ENCODE measurements at regions not wholly inside any gene's neighbourhood (a gene's known extent, or its start where the extent isn't known, plus 50 kb on each side); places are given as distances from the start of the nearest gene placed in this dataset.

GRCh38 chrX:44705817-44706551 lies 137.8 kb upstream of the DUSP21 start (continued):
- no peak for TF ChIP-seq ZC3H4 (CRISPR knock-in tag; IDR thresholded peaks at IDR 0.05; ENCODE audit: borderline replicate concordance)

- no peak for FAIRE-seq
- POLR2A ChIA-PET: no interaction called here
- in situ Hi-C loops (cut with HindIII; ENCODE audit: extremely low pct_ligation_motif_present, low pct_unique_long_range_greater_than_20kb) (no loop called here), intact Hi-C loops (cut with micrococcal nuclease; ENCODE audit: unreplicated experiment) (no loop called here)
- no peak overlapping the region for H2AFZ ChIP-seq (ENCODE audit: low read length)
- H3K9me3 ChIP-seq (ENCODE audit: low read length): no peaks in the 10 kb centered on the region
- no peaks in the 10 kb centered on the region for H3K36me3 ChIP-seq (replicated peaks in 1 of 2; ENCODE audit: control insufficient read depth in 1 of 2, insufficient read depth in 2 of 2, low read length in 2 of 2)
- no peaks in the 10 kb centered on the region for H3K79me2 ChIP-seq (ENCODE audit: insufficient read depth, low read length)
- no peak overlapping the region for H3K4me2 ChIP-seq (ENCODE audit: low read depth, low read length)
- CTCF ChIA-PET (ENCODE audit: low intra/inter-chr PET ratio, low total read pairs): no interaction called here
- H3K4me1 ChIP-seq (ENCODE audit: insufficient read depth, low read length): peaks cover 17% of the 10 kb centered on the region
- TF ChIP-seq FOXP1 (IDR thresholded peaks at IDR 0.05) (no peak), FOXP1 (CRISPR knock-in tag; IDR thresholded peaks at IDR 0.05) (0 out of 2 replicates have a peak, but pooled peaks have one; percentile 15), BRCA1 (CRISPR knock-in tag; IDR thresholded peaks at IDR 0.05) (no peak)
- no peak for DNase-seq (ENCODE audit: low spot score)
- no peak overlapping the region for H3K4me3 ChIP-seq (replicated peaks in 1 of 3; ENCODE audit: insufficient read depth in 1 of 3, low read depth in 2 of 3, low read length in 3 of 3)
- 0% methylated on average over 2 of the region's 3 CpGs for WGBS (ENCODE audit: low lambda C conversion rate)
- no peaks in the 10 kb centered on the region for H3K27me3 ChIP-seq (ENCODE audit: control insufficient read depth in 1 of 2, insufficient read depth in 2 of 2, low read length in 2 of 2)
- H3K9ac ChIP-seq (ENCODE audit: insufficient read depth, low read depth, low read length): no peak overlapping the region
- no peaks in the 10 kb centered on the region for H4K20me1 ChIP-seq (ENCODE audit: insufficient read depth, low read length)
- no peak for ATAC-seq
- no peak overlapping the region for H3K27ac ChIP-seq (ENCODE audit: extremely low read length, insufficient read depth, low read length)
- no TSS peak for BruUV-seq (replicated peaks)
Measured at GRCh38 chrX:44698357-44698756, 145.5 kb upstream of the DUSP21 start.

- Histone ChIP-seq H3K36me3 (replicated peaks in 1 of 2; ENCODE audit: control insufficient read depth in 1 of 2, insufficient read depth in 2 of 2, low read length in 2 of 2) (no peaks in the 10 kb centered on the region), H3K4me3 (replicated peaks in 1 of 3; ENCODE audit: insufficient read depth in 1 of 3, low read depth in 2 of 3, low read length in 3 of 3) (no peak overlapping the region), H3K27ac (ENCODE audit: extremely low read length, insufficient read depth, low read length) (no peak overlapping the region), H3K4me1 (ENCODE audit: insufficient read depth, low read length) (peaks cover 15% of the 10 kb centered on the region), H3K9me3 (ENCODE audit: low read length) (no peaks in the 10 kb centered on the region), H2AFZ (ENCODE audit: low read length) (no peak overlapping the region), H3K4me2 (ENCODE audit: low read depth, low read length) (no peak overlapping the region), H4K20me1 (ENCODE audit: insufficient read depth, low read length) (no peaks in the 10 kb centered on the region), H3K27me3 (ENCODE audit: control insufficient read depth in 1 of 2, insufficient read depth in 2 of 2, low read length in 2 of 2) (no peaks in the 10 kb centered on the region), H3K79me2 (ENCODE audit: insufficient read depth, low read length) (no peaks in the 10 kb centered on the region), H3K9ac (ENCODE audit: insufficient read depth, low read depth, low read length) (no peak overlapping the region)
- ChIA-PET CTCF (ENCODE audit: low intra/inter-chr PET ratio, low total read pairs) (no interaction called here), POLR2A (no interaction called here)
- 2% methylated on average over 3 of the region's 3 CpGs for WGBS (ENCODE audit: low lambda C conversion rate)
- ATAC-seq: no peak
- intact Hi-C loops (cut with micrococcal nuclease; ENCODE audit: unreplicated experiment): no loop called here
- BruUV-seq (replicated peaks): no TSS peak
- DNase-seq (ENCODE audit: low spot score): peak; percentile 30
- in situ Hi-C loops (cut with HindIII; ENCODE audit: extremely low pct_ligation_motif_present, low pct_unique_long_range_greater_than_20kb): no loop called here
- no peak for FAIRE-seq
- TF ChIP-seq MLXIP (CRISPR knock-in tag; IDR thresholded peaks at IDR 0.05; ENCODE audit: borderline replicate concordance) (no peak), FOXA3 (CRISPR knock-in tag; IDR thresholded peaks at IDR 0.05) (peak; percentile 48; the same call in 1 of the 2 replicates), RARA (CRISPR knock-in tag; IDR thresholded peaks at IDR 0.05) (peak; percentile 56), ELK4 (CRISPR knock-in tag; IDR thresholded peaks at IDR 0.05; ENCODE audit: borderline replicate concordance) (no peak), RXRB (CRISPR knock-in tag; IDR thresholded peaks at IDR 0.05; ENCODE audit: borderline replicate concordance) (peak; percentile 25; the same call in 1 of the 2 replicates), ZNF784 (CRISPR knock-in tag; IDR thresholded peaks at IDR 0.05; ENCODE audit: borderline replicate concordance) (no peak), NR2F6 (IDR thresholded peaks at IDR 0.05) (peak; percentile 51), NR2F6 (CRISPR knock-in tag; IDR thresholded peaks at IDR 0.05) (peak; percentile 29; the same call in 1 of the 2 replicates), GATA4 (IDR thresholded peaks at IDR 0.05; ENCODE audit: borderline replicate concordance, low read depth) (peak; percentile 53; the same call in 1 of the 2 replicates)
Measured at GRCh38 chrX:44693255-44693654, 150.6 kb upstream of the DUSP21 start.

Data from HepG2 (cell line).